HS-27A (cell line): ENCODE measurements at regions not wholly inside any gene's neighbourhood (a gene's known extent, or its start where the extent isn't known, plus 50 kb on each side); places are given as distances from the start of the nearest gene placed in this dataset.
"Not testable (repeated sequence)": the region's sequence is repeated elsewhere in the genome, so short reads cannot be mapped to it uniquely, and the experiment has no call there.

Source experiments
- DNase-seq: peaks from one replicate; pipeline ENCODE4 v3.0.0-alpha.2; 2012; ENCODE audit warnings: low read depth, missing footprints

DNA sequence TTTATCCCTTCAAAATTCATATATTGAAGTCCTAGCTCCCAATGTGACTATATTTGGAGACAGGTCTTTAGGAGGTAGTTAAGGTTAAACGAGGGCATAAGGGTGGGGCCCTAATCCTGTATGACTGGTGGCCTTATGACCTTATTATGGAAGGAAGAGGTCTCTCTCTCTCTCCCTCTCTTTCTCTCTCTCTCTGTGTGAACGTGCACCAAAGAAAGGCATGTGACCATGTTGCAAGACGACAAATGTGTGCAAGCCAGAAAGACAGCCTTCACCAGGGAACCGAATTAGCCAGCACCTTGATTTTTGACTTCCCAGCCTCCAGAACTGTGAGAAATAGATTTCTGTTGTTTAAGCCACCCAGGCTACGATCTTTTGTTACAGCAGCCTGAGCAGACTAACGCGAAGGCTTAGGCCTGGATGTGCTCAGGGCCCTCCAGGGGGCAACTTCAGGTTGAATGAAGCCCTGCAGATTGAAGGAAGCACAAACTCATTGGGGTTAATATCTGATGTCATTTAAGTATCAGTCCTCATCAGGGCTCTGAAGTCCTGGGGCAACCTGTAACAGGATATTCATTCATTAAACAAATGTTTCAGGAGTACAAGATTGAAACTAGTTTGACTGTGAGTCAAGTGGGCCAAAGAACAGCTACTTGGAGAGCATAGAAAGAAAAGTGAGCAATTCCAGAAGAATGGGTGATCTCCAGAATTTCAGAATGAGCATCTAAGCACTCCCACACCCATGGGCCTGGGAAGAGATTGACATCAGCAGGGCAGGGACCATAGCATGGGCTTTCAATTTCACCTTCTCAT is 157.4 kb upstream of the TNFAIP3 start:
- no peak for DNase-seq

DNA sequence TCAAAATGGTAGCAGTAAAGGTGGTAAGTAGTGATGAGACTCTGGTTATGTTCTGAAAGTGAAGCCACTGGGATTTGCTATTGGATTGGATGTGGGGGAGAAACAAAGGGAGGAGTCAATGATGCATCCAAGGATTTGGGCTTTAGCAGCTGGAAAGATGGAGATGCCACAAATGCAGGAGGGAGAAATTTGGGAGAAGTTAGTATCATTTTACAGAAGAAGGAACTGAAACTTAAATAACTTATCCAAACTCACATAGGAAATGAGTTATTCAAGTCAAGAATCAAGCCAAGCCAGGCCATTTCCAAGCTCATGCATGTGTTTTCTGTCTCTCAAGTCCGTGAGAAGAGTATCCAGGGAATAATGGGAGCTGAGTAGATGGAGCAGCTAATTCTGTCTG is 155.1 kb upstream of the TNFAIP3 start:
- DNase-seq: no peak

DNA sequence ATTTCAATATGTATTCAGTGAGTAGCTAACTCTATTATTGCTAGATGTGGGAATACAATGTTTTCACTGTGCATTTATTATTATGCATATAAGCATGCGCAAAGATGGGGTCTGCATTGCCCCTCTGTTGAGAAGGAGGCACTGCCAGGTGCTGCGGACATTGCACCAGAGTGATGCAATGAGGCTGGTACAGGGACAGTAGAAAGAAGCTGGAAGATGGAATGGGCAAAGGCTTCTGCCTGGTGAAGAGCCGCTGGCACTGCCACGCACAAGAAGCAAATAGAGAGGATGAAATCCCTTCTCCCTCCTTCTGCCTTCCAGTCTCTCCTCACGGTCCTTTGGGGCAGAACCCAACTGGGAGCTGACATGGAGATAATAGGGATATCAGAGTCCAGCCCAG is 154.5 kb upstream of the TNFAIP3 start:
- DNase-seq: no peak

DNA sequence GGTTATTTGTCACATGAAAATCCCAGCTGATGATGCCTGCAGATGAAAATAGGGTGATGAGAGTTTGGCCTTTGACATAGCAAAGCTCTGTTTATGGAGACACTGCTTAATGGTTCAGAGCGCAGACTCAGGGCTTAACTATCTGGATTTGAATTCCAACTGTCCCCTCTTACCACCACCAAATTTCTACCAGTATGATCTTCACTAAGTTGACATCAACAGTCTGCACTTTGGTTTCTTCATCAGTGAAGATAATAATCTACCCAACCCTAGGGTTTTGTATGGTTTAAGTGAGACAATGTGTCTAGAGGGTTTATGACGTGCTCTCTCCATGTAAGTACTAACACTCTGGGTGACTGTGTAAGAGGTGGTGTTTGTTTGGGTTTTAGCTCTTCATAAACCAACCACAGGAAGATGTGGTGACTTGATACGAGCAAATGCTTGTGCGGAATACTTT is 151.4 kb upstream of the TNFAIP3 start:
- DNase-seq: no peak

- no peak for DNase-seq
Observed at GRCh38 chr6:137717074-137718073, 149.7 kb upstream of the TNFAIP3 start.

DNA sequence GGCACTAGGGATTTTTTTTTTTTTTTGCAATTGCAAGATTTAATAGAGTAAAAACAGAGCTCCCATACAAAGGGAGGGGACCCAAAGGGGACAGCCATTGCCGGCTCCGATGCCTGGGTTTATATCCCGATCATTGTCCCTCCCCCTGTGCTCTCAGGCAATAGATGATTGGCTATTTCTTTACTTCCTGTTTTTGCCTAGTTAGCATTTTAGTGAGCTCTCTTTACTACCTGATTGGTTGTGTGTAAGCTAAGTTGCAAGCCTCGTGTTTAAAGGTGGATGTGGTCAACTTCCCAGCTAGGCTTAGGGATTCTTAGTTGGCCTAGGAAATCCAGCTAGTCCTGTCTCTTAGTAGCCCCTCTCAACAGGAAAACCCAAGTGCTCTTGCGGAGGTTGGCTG is 148.2 kb upstream of the TNFAIP3 start:
- DNase-seq: not testable (repeated sequence)

- DNase-seq: no peak
Observed at GRCh38 chr6:137722749-137723272, 144.2 kb upstream of the TNFAIP3 start.

GRCh38 chr6:137723273-137724017 is 143.6 kb upstream of the TNFAIP3 start:
- DNase-seq: no peak

DNA sequence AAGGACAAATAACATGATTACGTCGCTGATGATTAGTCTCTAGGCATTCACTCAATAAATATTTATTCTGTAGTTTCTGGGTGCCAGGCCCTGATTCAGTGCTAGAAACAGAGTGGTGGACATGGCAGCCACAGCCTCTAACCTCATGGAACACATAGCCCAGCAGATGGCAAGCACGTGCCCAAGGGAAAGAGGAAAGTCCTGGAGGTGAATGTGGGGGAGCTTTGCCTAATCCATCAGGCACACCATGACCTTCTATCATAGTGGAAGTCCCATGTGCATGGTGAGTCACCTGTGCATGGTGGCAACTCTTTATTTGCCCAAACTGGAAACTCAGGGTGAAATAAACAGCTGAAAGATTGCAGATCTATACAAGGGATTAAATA is 143.0 kb upstream of the TNFAIP3 start:
- no peak for DNase-seq

- DNase-seq: no peak
Observed at GRCh38 chr6:137724495-137725211, 142.4 kb upstream of the TNFAIP3 start.

- DNase-seq: no peak
Observed at GRCh38 chr6:137725949-137726348, 141.1 kb upstream of the TNFAIP3 start.

- no peak for DNase-seq
Observed at GRCh38 chr6:137726582-137726981, 140.5 kb upstream of the TNFAIP3 start.

GRCh38 chr6:137727216-137727765 is 139.8 kb upstream of the TNFAIP3 start:
- DNase-seq: no peak

GRCh38 chr6:137728386-137729349 is 138.4 kb upstream of the TNFAIP3 start:
- DNase-seq: peak; percentile 81

GRCh38 chr6:137729866-137730629 is 137.0 kb upstream of the TNFAIP3 start:
- no peak for DNase-seq

DNA sequence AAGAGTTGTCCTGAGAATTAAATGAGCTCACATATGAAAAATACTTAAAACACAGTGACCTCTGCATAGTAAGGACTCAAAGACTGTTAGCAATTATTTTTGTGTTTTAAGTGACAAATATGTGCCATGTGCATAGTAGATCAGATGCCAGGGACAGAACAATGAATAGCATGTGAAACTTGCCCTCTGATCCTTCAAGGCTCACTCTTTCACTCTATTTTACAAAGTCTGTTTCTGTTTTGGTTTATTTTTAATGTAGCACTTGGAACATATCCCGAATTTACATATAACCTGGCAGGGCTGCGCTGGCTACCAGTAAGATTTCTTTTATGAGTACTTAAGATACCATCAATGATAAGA is 135.5 kb upstream of the TNFAIP3 start:
- no peak for DNase-seq

- DNase-seq: no peak
Observed at GRCh38 chr6:137731960-137732616, 135.0 kb upstream of the TNFAIP3 start.

- no peak for DNase-seq
Observed at GRCh38 chr6:137733372-137733771, 133.7 kb upstream of the TNFAIP3 start.
